ENCODE measurements at regions not wholly inside any gene's neighbourhood (a gene's known extent, or its start where the extent isn't known, plus 50 kb on each side); places are given as distances from the start of the nearest gene placed in this dataset.

GRCh38 chr9:108234811-108235210 is 621.0 kb downstream of the ACTL7B start:
- H2AFZ ChIP-seq (ENCODE audit: low read depth), result no peak overlapping the region
- H4K20me1 ChIP-seq (ENCODE audit: insufficient read depth), result no peaks in the 10 kb centered on the region
- H3K79me2 ChIP-seq (ENCODE audit: insufficient read depth, low read depth), result no peaks in the 10 kb centered on the region
- H3K27ac ChIP-seq, result no peak overlapping the region
- no peak overlapping the region for H3K4me3 ChIP-seq (IDR thresholded peaks at IDR 0.05; ENCODE audit: insufficient read depth, low read depth, low read length)
- H3K9ac ChIP-seq, result no peak overlapping the region
- no peaks in the 10 kb centered on the region for H3K4me1 ChIP-seq (ENCODE audit: low read depth, poor library complexity, severe bottlenecking)
- no peak for TF ChIP-seq CTCF (conservative IDR thresholded peaks at IDR 0.05; ENCODE audit: low read depth, low read length)
- H3K27me3 ChIP-seq (ENCODE audit: insufficient read depth, low read depth), result no peaks in the 10 kb centered on the region
- H3K4me2 ChIP-seq, result no peak overlapping the region
- no peaks in the 10 kb centered on the region for H3K36me3 ChIP-seq (ENCODE audit: insufficient read depth)

GRCh38 chr9:108225149-108225800 is 630.5 kb downstream of the ACTL7B start:
- Histone ChIP-seq H3K36me3 (ENCODE audit: insufficient read depth) (no peaks in the 10 kb centered on the region), H3K4me3 (IDR thresholded peaks at IDR 0.05; ENCODE audit: insufficient read depth, low read depth, low read length) (no peak overlapping the region), H3K4me2 (no peak overlapping the region), H3K4me1 (ENCODE audit: low read depth, poor library complexity, severe bottlenecking) (no peaks in the 10 kb centered on the region), H3K27ac (no peak overlapping the region), H3K9ac (no peak overlapping the region), H4K20me1 (ENCODE audit: insufficient read depth) (no peaks in the 10 kb centered on the region), H3K27me3 (ENCODE audit: insufficient read depth, low read depth) (no peaks in the 10 kb centered on the region), H2AFZ (ENCODE audit: low read depth) (no peak overlapping the region), H3K79me2 (ENCODE audit: insufficient read depth, low read depth) (no peaks in the 10 kb centered on the region)
- no peak for TF ChIP-seq CTCF (conservative IDR thresholded peaks at IDR 0.05; ENCODE audit: low read depth, low read length)

- H3K4me1 ChIP-seq (ENCODE audit: low read depth, poor library complexity, severe bottlenecking), result no peaks in the 10 kb centered on the region
- H3K36me3 ChIP-seq (ENCODE audit: insufficient read depth), result no peaks in the 10 kb centered on the region
- TF ChIP-seq CTCF (conservative IDR thresholded peaks at IDR 0.05; ENCODE audit: low read depth, low read length), result no peak
These were observed 631.1 kb downstream of the ACTL7B start for GRCh38 chr9:108224716-108225115.

GRCh38 chr9:108219664-108220063 is 636.1 kb downstream of the ACTL7B start:
- H3K27me3 ChIP-seq (ENCODE audit: insufficient read depth, low read depth), result no peaks in the 10 kb centered on the region
- no peaks in the 10 kb centered on the region for H3K79me2 ChIP-seq (ENCODE audit: insufficient read depth, low read depth)
- no peak overlapping the region for H3K4me2 ChIP-seq
- H3K9ac ChIP-seq, result no peak overlapping the region
- H4K20me1 ChIP-seq (ENCODE audit: insufficient read depth), result no peaks in the 10 kb centered on the region
- no peaks in the 10 kb centered on the region for H3K36me3 ChIP-seq (ENCODE audit: insufficient read depth)
- TF ChIP-seq CTCF (conservative IDR thresholded peaks at IDR 0.05; ENCODE audit: low read depth, low read length), result no peak
- H3K4me3 ChIP-seq (IDR thresholded peaks at IDR 0.05; ENCODE audit: insufficient read depth, low read depth, low read length), result no peak overlapping the region
- H3K27ac ChIP-seq, result no peak overlapping the region
- H2AFZ ChIP-seq (ENCODE audit: low read depth), result no peak overlapping the region
- H3K4me1 ChIP-seq (ENCODE audit: low read depth, poor library complexity, severe bottlenecking), result no peaks in the 10 kb centered on the region

More at GRCh38 chr9:108224716-108225115, 631.1 kb downstream of the ACTL7B start:
- H3K27me3 ChIP-seq (ENCODE audit: insufficient read depth, low read depth), result no peaks in the 10 kb centered on the region
- H3K79me2 ChIP-seq (ENCODE audit: insufficient read depth, low read depth), result no peaks in the 10 kb centered on the region
- no peak overlapping the region for H3K4me3 ChIP-seq (IDR thresholded peaks at IDR 0.05; ENCODE audit: insufficient read depth, low read depth, low read length)
- H4K20me1 ChIP-seq (ENCODE audit: insufficient read depth), result no peaks in the 10 kb centered on the region
- no peak overlapping the region for H3K9ac ChIP-seq
- H3K4me2 ChIP-seq, result no peak overlapping the region
- H3K27ac ChIP-seq, result no peak overlapping the region
- H2AFZ ChIP-seq (ENCODE audit: low read depth), result no peak overlapping the region

Data from KMS-11 (cell line).